Fibroblast of pulmonary artery (primary cell): ENCODE measurements at regions not wholly inside any gene's neighbourhood (a gene's known extent, or its start where the extent isn't known, plus 50 kb on each side); places are given as distances from the start of the nearest gene placed in this dataset.

Source experiments
- DNase-seq: peaks from one replicate; pipeline ENCODE4 v3.0.0-alpha.2; 2010; ENCODE audit warnings: low read depth
- H3K4me3 ChIP-seq: replicated peaks from 2 replicates; pipeline ENCODE4 v1.5.1; 2011; ENCODE audit warnings: low read depth, mild to moderate bottlenecking, control low read depth, low read length, moderate library complexity
- TF ChIP-seq, protein P1 (sequence below): IDR thresholded peaks from 2 replicates; pipeline ENCODE4 v1.5.1; 2011; ENCODE audit warnings: mild to moderate bottlenecking, control low read depth, low read length, inconsistent platforms; ENCODE audit errors: missing control alignments

DNA sequence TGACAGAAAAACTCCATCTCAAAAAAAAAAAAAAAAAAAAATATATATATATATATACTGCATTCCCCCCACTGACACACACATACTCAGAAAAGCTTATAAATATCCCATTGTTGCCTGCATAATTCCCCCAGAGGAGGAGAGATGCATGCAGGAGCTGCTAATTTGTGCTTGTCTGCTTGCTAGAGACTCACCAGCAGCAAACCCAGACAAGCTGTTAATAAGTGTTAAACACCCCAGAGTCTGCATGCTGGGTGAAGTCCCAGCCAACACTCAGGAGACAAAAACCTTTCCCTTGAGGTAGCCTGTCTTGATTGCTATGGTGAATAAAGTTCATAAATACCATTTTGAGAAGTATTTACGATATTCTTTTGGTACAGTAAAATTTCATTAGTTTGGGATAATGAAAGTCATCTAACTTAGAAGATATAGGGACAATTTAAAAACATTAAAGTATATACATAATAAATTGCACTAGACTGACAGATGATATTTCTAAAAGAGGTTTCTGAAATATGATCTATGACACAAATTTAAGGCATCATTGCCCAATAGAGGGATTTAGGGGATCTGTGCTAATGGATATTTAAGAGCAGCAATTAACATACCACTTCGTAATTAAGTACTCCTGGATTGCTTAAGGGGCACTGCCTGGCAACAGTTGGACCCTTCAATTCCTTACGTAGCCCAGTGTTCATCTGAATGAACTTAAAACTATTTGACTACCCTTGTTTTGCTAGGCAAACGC lies 400.0 kb upstream of the C2CD4B start:
- TF ChIP-seq, protein P1, sequence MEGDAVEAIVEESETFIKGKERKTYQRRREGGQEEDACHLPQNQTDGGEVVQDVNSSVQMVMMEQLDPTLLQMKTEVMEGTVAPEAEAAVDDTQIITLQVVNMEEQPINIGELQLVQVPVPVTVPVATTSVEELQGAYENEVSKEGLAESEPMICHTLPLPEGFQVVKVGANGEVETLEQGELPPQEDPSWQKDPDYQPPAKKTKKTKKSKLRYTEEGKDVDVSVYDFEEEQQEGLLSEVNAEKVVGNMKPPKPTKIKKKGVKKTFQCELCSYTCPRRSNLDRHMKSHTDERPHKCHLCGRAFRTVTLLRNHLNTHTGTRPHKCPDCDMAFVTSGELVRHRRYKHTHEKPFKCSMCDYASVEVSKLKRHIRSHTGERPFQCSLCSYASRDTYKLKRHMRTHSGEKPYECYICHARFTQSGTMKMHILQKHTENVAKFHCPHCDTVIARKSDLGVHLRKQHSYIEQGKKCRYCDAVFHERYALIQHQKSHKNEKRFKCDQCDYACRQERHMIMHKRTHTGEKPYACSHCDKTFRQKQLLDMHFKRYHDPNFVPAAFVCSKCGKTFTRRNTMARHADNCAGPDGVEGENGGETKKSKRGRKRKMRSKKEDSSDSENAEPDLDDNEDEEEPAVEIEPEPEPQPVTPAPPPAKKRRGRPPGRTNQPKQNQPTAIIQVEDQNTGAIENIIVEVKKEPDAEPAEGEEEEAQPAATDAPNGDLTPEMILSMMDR: no peak
- no peak overlapping the region for H3K4me3 ChIP-seq
- no peak for DNase-seq

DNA sequence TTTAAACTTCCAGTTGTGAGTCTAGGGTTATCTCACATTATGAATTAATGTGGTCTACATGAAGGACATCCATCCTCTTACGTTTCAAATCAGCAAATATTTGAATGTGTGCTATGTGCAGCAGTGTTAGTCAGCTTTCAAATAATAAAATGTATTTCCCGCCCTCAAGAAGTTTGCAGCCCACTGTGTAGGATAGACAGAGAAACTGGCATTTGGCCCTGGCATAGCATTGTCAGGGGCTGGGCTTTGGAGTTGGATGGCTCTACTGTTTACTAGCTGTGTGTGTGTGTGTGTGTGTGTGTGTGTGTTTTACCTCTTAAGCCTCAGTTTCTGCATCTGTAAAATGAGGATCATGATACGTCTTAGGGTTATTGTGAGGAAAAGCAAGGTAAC lies 400.5 kb upstream of the C2CD4B start:
- no peak overlapping the region for H3K4me3 ChIP-seq
- TF ChIP-seq, protein P1: no peak
- DNase-seq: no peak

DNA sequence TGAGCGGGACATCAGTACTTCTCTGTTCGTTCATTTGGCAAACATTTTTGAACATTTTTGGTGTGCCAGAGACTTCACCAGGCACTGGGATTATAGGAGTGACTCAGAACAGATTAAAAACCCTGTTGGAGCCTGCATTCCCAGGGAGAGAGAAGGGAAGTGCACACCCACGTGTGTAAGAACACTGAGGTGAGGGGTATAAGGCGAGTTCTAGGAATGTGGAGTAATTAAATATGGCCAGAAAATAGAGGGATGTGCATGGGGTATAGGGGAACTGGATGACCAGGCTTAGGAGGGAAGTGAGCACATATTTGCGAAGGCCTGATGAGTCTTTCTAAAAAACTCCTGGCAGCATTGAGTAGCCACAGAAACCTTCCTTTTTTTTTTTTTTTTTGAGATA lies 401.2 kb upstream of the C2CD4B start:
- DNase-seq: no peak
- H3K4me3 ChIP-seq: no peak overlapping the region
- TF ChIP-seq, protein P1: no peak

DNA sequence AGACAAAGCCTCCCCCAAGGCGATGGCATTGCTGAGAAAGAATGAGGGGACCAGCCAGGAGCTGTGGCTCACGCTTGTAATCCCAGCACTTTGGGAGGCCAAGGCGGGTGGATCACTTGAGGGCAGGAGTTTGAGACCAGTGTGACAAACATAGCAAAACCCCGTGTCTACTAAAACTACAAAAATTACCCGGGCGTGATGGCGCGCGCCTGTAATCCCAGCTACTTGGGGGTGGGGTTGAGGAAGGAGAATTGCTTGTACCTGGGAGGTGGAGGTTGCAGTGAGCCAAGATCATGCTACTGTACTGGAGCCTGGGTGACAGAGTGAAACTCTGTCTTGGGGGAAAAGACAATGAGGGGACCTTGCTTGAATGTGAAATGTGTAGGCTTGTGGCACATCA lies 402.4 kb upstream of the C2CD4B start:
- TF ChIP-seq, protein P1: no peak
- DNase-seq: no peak
- H3K4me3 ChIP-seq: no peak overlapping the region

DNA sequence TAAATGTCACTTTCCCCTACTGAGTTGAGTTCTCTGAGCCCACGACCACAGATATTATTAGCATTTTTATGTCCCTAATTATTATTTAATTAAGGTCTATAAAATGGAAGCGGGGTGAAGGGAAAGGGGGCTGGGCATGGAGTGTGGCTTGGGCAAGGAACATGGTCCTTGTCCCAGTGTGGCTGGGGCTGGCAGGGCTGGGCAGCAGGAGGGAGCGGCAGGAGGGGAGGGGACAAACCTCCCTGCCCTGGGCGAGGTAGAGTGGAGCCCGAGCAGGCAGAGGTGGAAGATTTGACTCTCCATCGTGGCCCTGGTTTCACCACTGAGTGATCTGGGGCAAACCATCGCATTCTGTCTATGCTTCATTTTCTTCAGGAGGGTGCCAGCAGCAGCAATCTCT lies 402.9 kb upstream of the C2CD4B start:
- TF ChIP-seq, protein P1: no peak
- H3K4me3 ChIP-seq: no peak overlapping the region
- no peak for DNase-seq

DNA sequence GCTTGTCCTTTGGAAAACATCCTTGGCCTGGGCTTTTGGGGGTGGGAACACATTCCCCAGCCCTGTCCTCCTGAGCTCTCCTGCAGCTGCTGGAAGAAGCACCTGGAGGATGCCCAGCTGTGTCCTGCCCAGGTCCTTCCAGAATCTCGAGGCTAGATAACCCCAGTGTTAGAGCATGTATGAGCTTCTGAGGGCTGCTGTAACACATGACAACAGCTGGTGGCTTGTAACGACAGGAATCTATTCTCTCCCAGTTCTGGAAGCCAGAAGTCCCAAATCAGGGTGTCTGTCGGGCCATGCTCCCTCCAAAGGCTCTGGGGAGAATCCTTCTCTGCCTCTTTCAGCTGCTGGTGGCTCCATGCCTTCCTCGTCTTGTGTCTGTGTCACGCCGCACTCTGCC lies 403.6 kb upstream of the C2CD4B start:
- DNase-seq: no peak
- no peak overlapping the region for H3K4me3 ChIP-seq
- TF ChIP-seq, protein P1: no peak
